ENCODE measurements at regions not wholly inside any gene's neighbourhood (a gene's known extent, or its start where the extent isn't known, plus 50 kb on each side); places are given as distances from the start of the nearest gene placed in this dataset.

DNA sequence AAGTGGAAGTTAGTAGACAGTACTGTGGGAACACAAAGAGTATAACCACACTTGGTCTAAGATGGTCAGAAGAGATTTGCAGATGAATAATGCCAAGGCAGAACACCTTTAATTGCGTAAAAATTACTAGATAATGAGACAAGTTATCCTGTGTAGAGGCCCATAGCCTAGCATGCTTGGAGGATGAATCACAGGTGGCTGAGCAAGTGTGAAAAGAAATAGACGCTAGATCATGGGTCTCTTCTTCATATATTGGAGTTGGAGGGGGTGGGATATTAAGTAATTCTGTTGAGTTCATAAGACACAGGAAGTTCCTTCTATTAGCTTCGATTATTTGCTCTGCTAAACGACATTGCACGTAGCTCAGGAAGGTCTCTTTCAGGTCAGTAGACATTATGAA is 454.3 kb upstream of the LMO3 start:
- no peak overlapping the region for H3K27ac ChIP-seq
- no peaks in the 10 kb centered on the region for H3K4me1 ChIP-seq
- no peak overlapping the region for H2AFZ ChIP-seq
- H3K4me3 ChIP-seq (ENCODE audit: low read depth, low read length), result no peak overlapping the region
- no peak overlapping the region for H3K4me2 ChIP-seq (ENCODE audit: low read length)
- no peaks in the 10 kb centered on the region for H3K36me3 ChIP-seq (ENCODE audit: control insufficient read depth, insufficient read depth, low read length)
- no peaks in the 10 kb centered on the region for H3K27me3 ChIP-seq (ENCODE audit: control insufficient read depth, insufficient read depth, low read length)
- no peak overlapping the region for H3K9ac ChIP-seq
- TF ChIP-seq, protein P1, sequence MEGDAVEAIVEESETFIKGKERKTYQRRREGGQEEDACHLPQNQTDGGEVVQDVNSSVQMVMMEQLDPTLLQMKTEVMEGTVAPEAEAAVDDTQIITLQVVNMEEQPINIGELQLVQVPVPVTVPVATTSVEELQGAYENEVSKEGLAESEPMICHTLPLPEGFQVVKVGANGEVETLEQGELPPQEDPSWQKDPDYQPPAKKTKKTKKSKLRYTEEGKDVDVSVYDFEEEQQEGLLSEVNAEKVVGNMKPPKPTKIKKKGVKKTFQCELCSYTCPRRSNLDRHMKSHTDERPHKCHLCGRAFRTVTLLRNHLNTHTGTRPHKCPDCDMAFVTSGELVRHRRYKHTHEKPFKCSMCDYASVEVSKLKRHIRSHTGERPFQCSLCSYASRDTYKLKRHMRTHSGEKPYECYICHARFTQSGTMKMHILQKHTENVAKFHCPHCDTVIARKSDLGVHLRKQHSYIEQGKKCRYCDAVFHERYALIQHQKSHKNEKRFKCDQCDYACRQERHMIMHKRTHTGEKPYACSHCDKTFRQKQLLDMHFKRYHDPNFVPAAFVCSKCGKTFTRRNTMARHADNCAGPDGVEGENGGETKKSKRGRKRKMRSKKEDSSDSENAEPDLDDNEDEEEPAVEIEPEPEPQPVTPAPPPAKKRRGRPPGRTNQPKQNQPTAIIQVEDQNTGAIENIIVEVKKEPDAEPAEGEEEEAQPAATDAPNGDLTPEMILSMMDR (IDR thresholded peaks at IDR 0.05), result no peak
- H3K79me2 ChIP-seq, result no peaks in the 10 kb centered on the region
- no peaks in the 10 kb centered on the region for H3K9me3 ChIP-seq (ENCODE audit: control insufficient read depth, low read length)

GRCh38 chr12:17056546-17056945 is 450.6 kb upstream of the LMO3 start:
- H3K4me3 ChIP-seq (ENCODE audit: low read depth, low read length), result no peak overlapping the region
- no peaks in the 10 kb centered on the region for H3K27me3 ChIP-seq (ENCODE audit: control insufficient read depth, insufficient read depth, low read length)
- no peaks in the 10 kb centered on the region for H3K79me2 ChIP-seq
- no peaks in the 10 kb centered on the region for H3K9me3 ChIP-seq (ENCODE audit: control insufficient read depth, low read length)
- H3K9ac ChIP-seq, result no peak overlapping the region
- H3K4me2 ChIP-seq (ENCODE audit: low read length), result no peak overlapping the region
- no peak overlapping the region for H3K27ac ChIP-seq
- TF ChIP-seq, protein P1 (IDR thresholded peaks at IDR 0.05), result no peak
- H3K36me3 ChIP-seq (ENCODE audit: control insufficient read depth, insufficient read depth, low read length), result no peaks in the 10 kb centered on the region
- H3K4me1 ChIP-seq, result no peaks in the 10 kb centered on the region
- H2AFZ ChIP-seq, result no peak overlapping the region

GRCh38 chr12:17038923-17039322 is 433.0 kb upstream of the LMO3 start:
- no peaks in the 10 kb centered on the region for H3K4me1 ChIP-seq

GRCh38 chr12:17035372-17035771 is 429.4 kb upstream of the LMO3 start:
- TF ChIP-seq, protein P1 (IDR thresholded peaks at IDR 0.05), result no peak
- Histone ChIP-seq H3K4me3 (ENCODE audit: low read depth, low read length) (no peak overlapping the region), H3K79me2 (no peaks in the 10 kb centered on the region), H3K36me3 (ENCODE audit: control insufficient read depth, insufficient read depth, low read length) (no peaks in the 10 kb centered on the region), H3K4me1 (no peaks in the 10 kb centered on the region), H2AFZ (no peak overlapping the region), H3K27ac (no peak overlapping the region), H3K9ac (no peak overlapping the region), H3K9me3 (ENCODE audit: control insufficient read depth, low read length) (no peaks in the 10 kb centered on the region), H3K4me2 (ENCODE audit: low read length) (no peak overlapping the region), H3K27me3 (ENCODE audit: control insufficient read depth, insufficient read depth, low read length) (no peaks in the 10 kb centered on the region)

More at GRCh38 chr12:17038923-17039322, 433.0 kb upstream of the LMO3 start:
- no peaks in the 10 kb centered on the region for H3K9me3 ChIP-seq (ENCODE audit: control insufficient read depth, low read length)
- no peaks in the 10 kb centered on the region for H3K36me3 ChIP-seq (ENCODE audit: control insufficient read depth, insufficient read depth, low read length)
- H3K9ac ChIP-seq, result no peak overlapping the region
- TF ChIP-seq, protein P1 (IDR thresholded peaks at IDR 0.05), result no peak
- H2AFZ ChIP-seq, result no peak overlapping the region
- H3K4me2 ChIP-seq (ENCODE audit: low read length), result no peak overlapping the region
- no peaks in the 10 kb centered on the region for H3K27me3 ChIP-seq (ENCODE audit: control insufficient read depth, insufficient read depth, low read length)
- H3K79me2 ChIP-seq, result no peaks in the 10 kb centered on the region
- H3K27ac ChIP-seq, result no peak overlapping the region
- no peak overlapping the region for H3K4me3 ChIP-seq (ENCODE audit: low read depth, low read length)

- H3K9ac ChIP-seq, result no peak overlapping the region
- no peaks in the 10 kb centered on the region for H3K4me1 ChIP-seq
- no peaks in the 10 kb centered on the region for H3K27me3 ChIP-seq (ENCODE audit: control insufficient read depth, insufficient read depth, low read length)
- no peaks in the 10 kb centered on the region for H3K36me3 ChIP-seq (ENCODE audit: control insufficient read depth, insufficient read depth, low read length)
- no peaks in the 10 kb centered on the region for H3K9me3 ChIP-seq (ENCODE audit: control insufficient read depth, low read length)
- no peak overlapping the region for H3K27ac ChIP-seq
- no peak overlapping the region for H3K4me3 ChIP-seq (ENCODE audit: low read depth, low read length)
- H3K79me2 ChIP-seq, result no peaks in the 10 kb centered on the region
- TF ChIP-seq, protein P1 (IDR thresholded peaks at IDR 0.05), result no peak
- H2AFZ ChIP-seq, result no peak overlapping the region
- no peak overlapping the region for H3K4me2 ChIP-seq (ENCODE audit: low read length)
Observed at GRCh38 chr12:17030338-17030737, 424.4 kb upstream of the LMO3 start.

Measured in parathyroid adenoma (tissue), 2 donors.